Heart left ventricle (tissue), 16 donors: ENCODE measurements at regions not wholly inside any gene's neighbourhood (a gene's known extent, or its start where the extent isn't known, plus 50 kb on each side); places are given as distances from the start of the nearest gene placed in this dataset.

Source experiments
- ATAC-seq, 4 donors: fragments of 200-7000 bp; cut with Tn5 transposase; one replicate each; pipeline ENCODE4 v1.9.1; 2020 to 2022; ENCODE audit warnings: moderate library complexity in 4 of 4, mild to moderate bottlenecking in 3 of 4, moderate number of reproducible peaks in 1 of 4
- DNase-seq, 5 donors: peaks; one replicate each; pipeline ENCODE4 v3.0.0-alpha.2; 2020
- H3K27ac ChIP-seq, 12 donors: fragments of 200-600 bp; sonication (generic) in 4 of 12; one replicate each; pipeline versions ENCODE4 v1.5.0 to v1.8.0; 2016 to 2022; ENCODE audit warnings: mild to moderate bottlenecking in 2 of 12
- H3K27me3 ChIP-seq, 9 donors: fragments of 200-600 bp; sonication (generic) in 2 of 9; one replicate each; pipeline versions ENCODE4 v1.5.1 to v1.8.0; 2016 to 2022; ENCODE audit warnings: mild to moderate bottlenecking in 3 of 9
- H3K36me3 ChIP-seq, 9 donors: fragments of 200-600 bp; sonication (generic) in 2 of 9; one replicate each; pipeline versions ENCODE4 v1.5.0 to v1.8.0; 2018 to 2022; ENCODE audit warnings: mild to moderate bottlenecking in 2 of 9
- H3K4me1 ChIP-seq, 12 donors: fragments of 200-600 bp; sonication (generic) in 4 of 12; one replicate each; pipeline versions ENCODE4 v1.5.0 to v1.8.0; 2016 to 2022; ENCODE audit warnings: mild to moderate bottlenecking in 3 of 12
- H3K4me3 ChIP-seq, 12 donors: fragments of 200-600 bp; sonication (generic) in 4 of 12; one replicate each; pipeline versions ENCODE4 v1.5.0 to v1.8.0; 2017 to 2022; ENCODE audit warnings: mild to moderate bottlenecking in 9 of 12, moderate library complexity in 4 of 12
- H3K9me3 ChIP-seq, 12 donors: fragments of 200-600 bp; sonication (generic) in 4 of 12; one replicate each; pipeline versions ENCODE4 v1.5.0 to v1.8.0; 2016 to 2022; ENCODE audit warnings: mild to moderate bottlenecking in 1 of 12
- CTCF ChIP-seq, 12 donors: fragments of 200-600 bp; sonication (generic) in 4 of 12; IDR thresholded peaks; one replicate each; pipeline versions ENCODE4 v1.5.0 to v1.8.0; 2018 to 2022; ENCODE audit warnings: antibody characterized with exemption in 12 of 12, mild to moderate bottlenecking in 5 of 12
- POLR2A ChIP-seq, 2 donors: fragments of 450-650 bp; IDR thresholded peaks; one replicate each; pipeline ENCODE4 v1.6.1; 2017; ENCODE audit warnings: antibody characterized with exemption in 2 of 2, mild to moderate bottlenecking in 2 of 2, moderate library complexity in 2 of 2
- WGBS, 4 donors: extraction: QIAGEN DNeasy Blood & Tissue Kit in 2 of 4; methylation state at CpG; one replicate each; pipeline versions ENCODE4 v1.1.5 to v1.1.7; 2013 to 2018; 5-methylcytosine and 5-hydroxymethylcytosine counted together
- intact Hi-C, 10 donors: fragments of 100-400 bp; cut with DNase I; formaldehyde crosslinking; loops; one replicate each; pipeline versions ENCODE4 v1.11.1 to v1.14.2; 2022
- donor health status: ischemic (EF 13 %, LVEDD 7.1; RV severe dilation, severe dysfunction).
- donor health status: healthy with polysubstance abuse.
- donor health status: DM: no; HTN: yes; CAD: no.
- donor health status: DM: no; HTN: no; CAD: no.
- donor health status: ischemic (EF 25% LVEDD 6.9; RV normal size, moderate dysfunction).
- donor health status: ischemic (EF 25% LVEDD 5.7; RV mildly dilated, moderate dysfunction).
- donor health status: healthy.
- donor health status: DM: yes; HTN: yes; CAD: no.
- donor health status: ischemic (EF 35%, LVEDD 5.7; RV mildly dilated, moderate dysfunction).
- donor health status: nonischemic (EF 11% LVEDD 7.7; RV severe dilation, severe dysfunction).
- donor health status: DM: yes; HTN: yes; CAD: no.
- donor health status: PGD.
- donor health status: ischemic (EF 29% LVEDD 5.4; RV normal size, mild dysfunction).
- donor health status: nonischemic (EF 23%, LVEDD 6.1; RV moderate dilation, normal function).

GRCh38 chr18:65215865-65216466, 534.8 kb upstream of the CDH7 start:
- Histone ChIP-seq H3K27me3 (no peaks in the 10 kb centered on the region), H3K4me3 (no peak overlapping the region), H3K36me3 (no peaks in the 10 kb centered on the region), H3K4me1 (no peaks in the 10 kb centered on the region), H3K27ac (no peak overlapping the region), H3K9me3 (no peaks in the 10 kb centered on the region)
- ATAC-seq (no peak), DNase-seq (no peak)
- 71 to 79% (median 73%) methylated on average over 11 of the region's 11 CpGs for WGBS, 4 donors
- intact Hi-C loops = no loop called here
- TF ChIP-seq POLR2A (IDR thresholded peaks at IDR 0.05) (no peak), CTCF (IDR thresholded peaks at IDR 0.05) (no peak)

- TF ChIP-seq CTCF (IDR thresholded peaks at IDR 0.05) (no peak), POLR2A (IDR thresholded peaks at IDR 0.05) (no peak)
- H3K36me3 ChIP-seq = no peaks in the 10 kb centered on the region
- H3K9me3 ChIP-seq = no peaks in the 10 kb centered on the region
- DNase-seq (no peak), ATAC-seq (no peak)
- H3K4me3 ChIP-seq = no peak overlapping the region
- WGBS, 4 donors = 57 to 87% (median 80%) methylated on average over 3 of the region's 3 CpGs
- no peaks in the 10 kb centered on the region for H3K27me3 ChIP-seq
- no peak overlapping the region for H3K27ac ChIP-seq
- H3K4me1 ChIP-seq = no peaks in the 10 kb centered on the region
- intact Hi-C loops = no loop called here
Measured at GRCh38 chr18:65214456-65214855, 536.4 kb upstream of the CDH7 start.

- H3K4me1 ChIP-seq = no peaks in the 10 kb centered on the region
- TF ChIP-seq CTCF (IDR thresholded peaks at IDR 0.05) = no peak
- no peak for TF ChIP-seq POLR2A (IDR thresholded peaks at IDR 0.05)
- no peaks in the 10 kb centered on the region for H3K36me3 ChIP-seq
- WGBS, 4 donors = 84 to 86% (median 85%) methylated on average over 23 to 24 of the region's 24 CpGs
- peak in 1 of 5 donors; percentile 41 for DNase-seq
- no peak overlapping the region for H3K27ac ChIP-seq
- no peaks in the 10 kb centered on the region for H3K27me3 ChIP-seq
- H3K4me3 ChIP-seq = no peak overlapping the region
- no peaks in the 10 kb centered on the region for H3K9me3 ChIP-seq
- no peak for ATAC-seq
- intact Hi-C loops = no loop called here
Measured at GRCh38 chr18:65206551-65207260, 544.1 kb upstream of the CDH7 start.

GRCh38 chr18:65202091-65202490, 548.7 kb upstream of the CDH7 start:
- no peak for DNase-seq
- TF ChIP-seq CTCF (IDR thresholded peaks at IDR 0.05) (no peak), POLR2A (IDR thresholded peaks at IDR 0.05) (no peak)
- Histone ChIP-seq H3K27ac (no peak overlapping the region), H3K27me3 (no peaks in the 10 kb centered on the region), H3K9me3 (no peaks in the 10 kb centered on the region), H3K4me1 (no peaks in the 10 kb centered on the region), H3K36me3 (no peaks in the 10 kb centered on the region), H3K4me3 (no peak overlapping the region)
- no peak for ATAC-seq
- WGBS, 4 donors = 85 to 91% (median 86%) methylated on average over 4 of the region's 4 CpGs
- intact Hi-C loops = no loop called here
